Upper lobe of left lung (tissue), 6 donors: ENCODE measurements at regions not wholly inside any gene's neighbourhood (a gene's known extent, or its start where the extent isn't known, plus 50 kb on each side); places are given as distances from the start of the nearest gene placed in this dataset.
A peak's percentile ranks its signal among the peaks of the same experiment; 100 is the strongest.
"Not testable (repeated sequence)": the region's sequence is repeated elsewhere in the genome, so short reads cannot be mapped to it uniquely, and the experiment has no call there.

Experiments
- ATAC-seq, 2 donors: fragments of 200-7000 bp; cut with Tn5 transposase; one replicate each; pipeline ENCODE4 v1.9.1; 2022; ENCODE audit warnings: mild to moderate bottlenecking in 2 of 2, moderate library complexity in 2 of 2; ENCODE audit not compliant: low FRiP score in 2 of 2
- DNase-seq, 2 donors: peaks; one replicate each; pipeline ENCODE4 v3.0.0-alpha.2; 2019 to 2020
- H3K27ac ChIP-seq, 4 donors: fragments of 200-600 bp; sonication (generic); one replicate each; pipeline ENCODE4 v1.5.1; 2016 to 2019
- H3K27me3 ChIP-seq, 4 donors: fragments of 200-600 bp; sonication (generic); one replicate each; pipeline ENCODE4 v1.5.1; 2017 to 2019
- H3K36me3 ChIP-seq, 4 donors: fragments of 200-600 bp; sonication (generic); one replicate each; pipeline ENCODE4 v1.5.1; 2016 to 2019
- H3K4me1 ChIP-seq, 4 donors: fragments of 200-600 bp; sonication (generic); one replicate each; pipeline ENCODE4 v1.5.1; 2018 to 2019
- H3K4me3 ChIP-seq, 4 donors: fragments of 200-600 bp; sonication (generic); one replicate each; pipeline ENCODE4 v1.5.1; 2017 to 2019; ENCODE audit warnings: mild to moderate bottlenecking in 2 of 4, moderate library complexity in 1 of 4
- H3K9me3 ChIP-seq, 4 donors: fragments of 200-600 bp; sonication (generic); one replicate each; pipeline ENCODE4 v1.5.1; 2018 to 2019
- CTCF ChIP-seq, 6 experiments: fragments of 450-650 bp in 4 of 6; fragments of 200-600 bp in 2 of 6; sonication (generic) in 2 of 6; IDR thresholded peaks; one replicate each; pipeline ENCODE4 v1.5.1; 2016 to 2019; ENCODE audit warnings: antibody characterized with exemption in 6 of 6
- EP300 ChIP-seq, 4 donors: sonication (generic); formaldehyde crosslinking; IDR thresholded peaks; one replicate each; pipeline ENCODE4 v1.5.1; 2017; ENCODE audit warnings: antibody characterized with exemption in 4 of 4, control low read depth in 2 of 4
- POLR2A ChIP-seq, 4 donors: fragments of 450-650 bp; IDR thresholded peaks; one replicate each; pipeline ENCODE4 v1.5.1; 2016 to 2017; ENCODE audit warnings: antibody characterized with exemption in 4 of 4, mild to moderate bottlenecking in 2 of 4
- POLR2AphosphoS5 ChIP-seq, 2 donors: sonication (generic); formaldehyde crosslinking; IDR thresholded peaks; one replicate each; pipeline ENCODE4 v1.5.1; 2017; ENCODE audit warnings: antibody characterized with exemption in 2 of 2
- WGBS, 2 donors: methylation state at CpG; one replicate each; pipeline ENCODE4 v1.1.5; 2017 to 2018; 5-methylcytosine and 5-hydroxymethylcytosine counted together
- donor health status: DM: no; HTN: no; CAD: no; lungs with moderate emphysema.
- donor health status: DM: no; HTN: yes; CAD: no; lungs with severe emphysema.

GRCh38 chr7:110507369-110507768 is 583.6 kb upstream of the LRRN3 start:
- no peak for ATAC-seq
- 77 to 86% methylated on average over 1 of the region's 1 CpG for WGBS, 2 donors
- H3K27me3 ChIP-seq = no peaks in the 10 kb centered on the region
- no peaks in the 10 kb centered on the region for H3K4me1 ChIP-seq
- no peaks in the 10 kb centered on the region for H3K36me3 ChIP-seq
- no peak overlapping the region for H3K4me3 ChIP-seq
- DNase-seq = no peak
- no peak overlapping the region for H3K27ac ChIP-seq
- TF ChIP-seq POLR2AphosphoS5 (IDR thresholded peaks at IDR 0.05) (no peak), POLR2A (IDR thresholded peaks at IDR 0.05) (no peak), CTCF (IDR thresholded peaks at IDR 0.05) (no peak), EP300 (IDR thresholded peaks at IDR 0.05) (no peak)
- H3K9me3 ChIP-seq = no peaks in the 10 kb centered on the region

GRCh38 chr7:110507832-110508231 is 583.1 kb upstream of the LRRN3 start:
- Histone ChIP-seq H3K27me3 (no peaks in the 10 kb centered on the region), H3K36me3 (no peaks in the 10 kb centered on the region), H3K4me1 (no peaks in the 10 kb centered on the region), H3K27ac (no peak overlapping the region), H3K9me3 (no peaks in the 10 kb centered on the region), H3K4me3 (no peak overlapping the region)
- DNase-seq (no peak), ATAC-seq (no peak)
- no peak for TF ChIP-seq EP300 (IDR thresholded peaks at IDR 0.05)
- TF ChIP-seq CTCF (IDR thresholded peaks at IDR 0.05) = no peak
- TF ChIP-seq POLR2AphosphoS5 (IDR thresholded peaks at IDR 0.05) = no peak
- TF ChIP-seq POLR2A (IDR thresholded peaks at IDR 0.05) = no peak

- H3K4me3 ChIP-seq, H3K36me3 ChIP-seq, ATAC-seq, H3K9me3 ChIP-seq, H3K27me3 ChIP-seq, H3K27ac ChIP-seq, H3K4me1 ChIP-seq, DNase-seq: not testable (repeated sequence)
- 53 to 58% methylated on average over 5 of the region's 5 CpGs for WGBS, 2 donors
These were observed 575.9 kb upstream of the LRRN3 start for GRCh38 chr7:110514975-110515551.

GRCh38 chr7:110519851-110520250 is 571.1 kb upstream of the LRRN3 start:
- ATAC-seq (peak in 1 of 2 donors; percentile 9), DNase-seq (peak in 1 of 2 donors; percentile 46)
- Histone ChIP-seq H3K4me1 (no peaks in the 10 kb centered on the region), H3K9me3 (peaks cover 0 to 11% (median 0%) of the 10 kb centered on the region in 4 donors), H3K27me3 (no peaks in the 10 kb centered on the region), H3K27ac (no peak overlapping the region), H3K4me3 (no peak overlapping the region), H3K36me3 (no peaks in the 10 kb centered on the region)
- WGBS, 2 donors = 88 to 93% methylated on average over 8 of the region's 8 CpGs
- TF ChIP-seq EP300 (IDR thresholded peaks at IDR 0.05) (no peak), POLR2AphosphoS5 (IDR thresholded peaks at IDR 0.05) (no peak), CTCF (IDR thresholded peaks at IDR 0.05) (no peak)

GRCh38 chr7:110521357-110521911 is 569.5 kb upstream of the LRRN3 start:
- WGBS, 2 donors = 75 to 78% methylated on average over 8 of the region's 8 CpGs
- no peak for ATAC-seq
- H3K4me1 ChIP-seq = no peaks in the 10 kb centered on the region
- H3K27ac ChIP-seq = no peak overlapping the region
- H3K9me3 ChIP-seq = peaks cover 0 to 11% (median 0%) of the 10 kb centered on the region in 4 donors
- H3K36me3 ChIP-seq = no peaks in the 10 kb centered on the region
- no peak overlapping the region for H3K4me3 ChIP-seq
- H3K27me3 ChIP-seq = no peaks in the 10 kb centered on the region
- TF ChIP-seq CTCF (IDR thresholded peaks at IDR 0.05) (no peak), EP300 (IDR thresholded peaks at IDR 0.05) (no peak), POLR2A (IDR thresholded peaks at IDR 0.05) (no peak), POLR2AphosphoS5 (IDR thresholded peaks at IDR 0.05) (no peak)
- DNase-seq = no peak
